ENCODE measurements at regions not wholly inside any gene's neighbourhood (a gene's known extent, or its start where the extent isn't known, plus 50 kb on each side); places are given as distances from the start of the nearest gene placed in this dataset.
A peak's percentile ranks its signal among the peaks of the same experiment; 100 is the strongest.

- ATAC-seq (no peak), DNase-seq (no peak)
- peaks cover 0 to 10% (median 0%) of the 10 kb centered on the region in 12 donors for H3K4me1 ChIP-seq
- intact Hi-C loops (cut with DNase I) = no loop called here
- peak overlapping the region in 8 of 12 donors; percentile 4 to 45 (median 32) for H3K4me3 ChIP-seq
- peaks cover 0 to 30% (median 7%) of the 10 kb centered on the region in 9 donors for H3K27me3 ChIP-seq
- WGBS, 4 donors = 25 to 30% (median 25%) methylated on average over 7 of the region's 7 CpGs
- H3K27ac ChIP-seq = no peak overlapping the region
- TF ChIP-seq CTCF (IDR thresholded peaks at IDR 0.05) (no peak), POLR2A (IDR thresholded peaks at IDR 0.05) (no peak)
- no peaks in the 10 kb centered on the region for H3K36me3 ChIP-seq
- no peaks in the 10 kb centered on the region for H3K9me3 ChIP-seq
These were observed 2114.1 kb upstream of the PIK3C3 start for GRCh38 chr18:39840856-39841481.

- H3K4me3 ChIP-seq = no peak overlapping the region
- TF ChIP-seq POLR2A (IDR thresholded peaks at IDR 0.05) (no peak), CTCF (IDR thresholded peaks at IDR 0.05) (no peak)
- DNase-seq (no peak), ATAC-seq (no peak)
- no peaks in the 10 kb centered on the region for H3K9me3 ChIP-seq
- peaks cover 0 to 10% (median 0%) of the 10 kb centered on the region in 12 donors for H3K4me1 ChIP-seq
- intact Hi-C loops (cut with DNase I) = no loop called here
- no peaks in the 10 kb centered on the region for H3K36me3 ChIP-seq
- H3K27ac ChIP-seq = no peak overlapping the region
- H3K27me3 ChIP-seq = peaks cover 0 to 30% (median 7%) of the 10 kb centered on the region in 9 donors
- 68 to 83% (median 77%) methylated on average over 3 of the region's 3 CpGs for WGBS, 4 donors
These were observed 2114.6 kb upstream of the PIK3C3 start for GRCh38 chr18:39840406-39840805.

- ATAC-seq (no peak), DNase-seq (no peak)
- Histone ChIP-seq H3K9me3 (no peaks in the 10 kb centered on the region), H3K27me3 (peaks cover 0 to 30% (median 7%) of the 10 kb centered on the region in 9 donors), H3K36me3 (no peaks in the 10 kb centered on the region), H3K27ac (no peak overlapping the region), H3K4me3 (no peak overlapping the region), H3K4me1 (peaks cover 0 to 10% (median 0%) of the 10 kb centered on the region in 12 donors)
- 83 to 90% (median 88%) methylated on average over 4 of the region's 4 CpGs for WGBS, 4 donors
- TF ChIP-seq POLR2A (IDR thresholded peaks at IDR 0.05) = no peak
- TF ChIP-seq CTCF (IDR thresholded peaks at IDR 0.05) = no peak
- intact Hi-C loops (cut with DNase I) = no loop called here
These were observed 2115.3 kb upstream of the PIK3C3 start for GRCh38 chr18:39839782-39840181.

- Histone ChIP-seq H3K36me3 (no peaks in the 10 kb centered on the region), H3K4me3 (no peak overlapping the region), H3K27me3 (peaks cover 0 to 30% (median 7%) of the 10 kb centered on the region in 9 donors), H3K9me3 (no peaks in the 10 kb centered on the region), H3K27ac (no peak overlapping the region), H3K4me1 (peaks cover 0 to 10% (median 0%) of the 10 kb centered on the region in 12 donors)
- no peak for DNase-seq
- intact Hi-C loops (cut with DNase I) = no loop called here
- TF ChIP-seq CTCF (IDR thresholded peaks at IDR 0.05) (no peak), POLR2A (IDR thresholded peaks at IDR 0.05) (no peak)
- 89 to 96% (median 92%) methylated on average over 3 of the region's 3 CpGs for WGBS, 4 donors
- ATAC-seq = no peak
These were observed 2116.2 kb upstream of the PIK3C3 start for GRCh38 chr18:39838831-39839230.
